Fibroblast of pulmonary artery (primary cell): ENCODE measurements at regions not wholly inside any gene's neighbourhood (a gene's known extent, or its start where the extent isn't known, plus 50 kb on each side); places are given as distances from the start of the nearest gene placed in this dataset.

Experiments
- DNase-seq: peaks from one replicate; pipeline ENCODE4 v3.0.0-alpha.2; 2010; ENCODE audit warnings: low read depth
- H3K4me3 ChIP-seq: replicated peaks from 2 replicates; pipeline ENCODE4 v1.5.1; 2011; ENCODE audit warnings: low read depth, mild to moderate bottlenecking, control low read depth, low read length, moderate library complexity
- TF ChIP-seq, protein P1 (sequence below): IDR thresholded peaks from 2 replicates; pipeline ENCODE4 v1.5.1; 2011; ENCODE audit warnings: mild to moderate bottlenecking, control low read depth, low read length, inconsistent platforms; ENCODE audit errors: missing control alignments

DNA sequence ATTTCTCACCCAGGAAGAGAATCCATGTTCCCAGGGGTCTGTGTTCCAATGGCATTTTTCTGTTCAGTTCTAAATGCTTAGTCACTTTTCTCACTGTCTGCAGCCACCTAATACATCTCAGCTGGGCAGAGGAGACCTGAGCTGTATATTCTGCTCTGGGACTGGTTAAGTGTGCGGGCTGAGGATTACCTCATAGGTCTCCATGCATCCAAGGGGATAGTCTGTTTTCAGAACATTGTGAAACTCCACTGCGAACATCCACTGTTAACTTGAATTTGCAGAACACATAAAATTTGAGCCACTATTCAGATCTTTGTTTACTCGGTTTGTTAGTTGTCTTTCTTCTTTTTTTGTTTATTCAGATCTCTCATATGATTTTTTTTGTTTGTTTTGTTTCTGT is 947.1 kb downstream of the TFAP2A start:
- no peak overlapping the region for H3K4me3 ChIP-seq
- TF ChIP-seq, protein P1, sequence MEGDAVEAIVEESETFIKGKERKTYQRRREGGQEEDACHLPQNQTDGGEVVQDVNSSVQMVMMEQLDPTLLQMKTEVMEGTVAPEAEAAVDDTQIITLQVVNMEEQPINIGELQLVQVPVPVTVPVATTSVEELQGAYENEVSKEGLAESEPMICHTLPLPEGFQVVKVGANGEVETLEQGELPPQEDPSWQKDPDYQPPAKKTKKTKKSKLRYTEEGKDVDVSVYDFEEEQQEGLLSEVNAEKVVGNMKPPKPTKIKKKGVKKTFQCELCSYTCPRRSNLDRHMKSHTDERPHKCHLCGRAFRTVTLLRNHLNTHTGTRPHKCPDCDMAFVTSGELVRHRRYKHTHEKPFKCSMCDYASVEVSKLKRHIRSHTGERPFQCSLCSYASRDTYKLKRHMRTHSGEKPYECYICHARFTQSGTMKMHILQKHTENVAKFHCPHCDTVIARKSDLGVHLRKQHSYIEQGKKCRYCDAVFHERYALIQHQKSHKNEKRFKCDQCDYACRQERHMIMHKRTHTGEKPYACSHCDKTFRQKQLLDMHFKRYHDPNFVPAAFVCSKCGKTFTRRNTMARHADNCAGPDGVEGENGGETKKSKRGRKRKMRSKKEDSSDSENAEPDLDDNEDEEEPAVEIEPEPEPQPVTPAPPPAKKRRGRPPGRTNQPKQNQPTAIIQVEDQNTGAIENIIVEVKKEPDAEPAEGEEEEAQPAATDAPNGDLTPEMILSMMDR = no peak
- peak; percentile 57 for DNase-seq

DNA sequence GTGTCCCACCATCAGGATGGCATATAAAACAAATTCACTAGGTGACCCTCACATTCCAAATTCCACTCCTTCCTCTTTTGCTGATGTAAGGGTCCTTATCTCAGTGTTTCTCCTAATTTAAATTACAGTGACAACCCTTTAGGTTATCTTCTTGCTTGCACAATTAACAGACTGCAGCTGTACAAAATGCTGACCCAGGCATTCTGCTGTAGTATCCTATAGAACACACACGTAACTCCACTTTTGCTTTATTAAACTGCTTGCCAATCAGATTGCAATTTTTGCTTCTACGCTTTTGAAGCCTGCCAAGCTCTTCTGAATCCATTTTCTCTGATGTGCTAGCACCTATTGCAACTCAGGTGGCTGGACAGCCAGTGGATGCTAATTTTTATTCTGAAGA is 950.3 kb downstream of the TFAP2A start:
- no peak for DNase-seq
- TF ChIP-seq, protein P1 = no peak
- H3K4me3 ChIP-seq = no peak overlapping the region

- TF ChIP-seq, protein P1 = no peak
- DNase-seq = peak; percentile 39
- no peak overlapping the region for H3K4me3 ChIP-seq
Observed at GRCh38 chr6:9463311-9463710, 951.6 kb downstream of the TFAP2A start.

DNA sequence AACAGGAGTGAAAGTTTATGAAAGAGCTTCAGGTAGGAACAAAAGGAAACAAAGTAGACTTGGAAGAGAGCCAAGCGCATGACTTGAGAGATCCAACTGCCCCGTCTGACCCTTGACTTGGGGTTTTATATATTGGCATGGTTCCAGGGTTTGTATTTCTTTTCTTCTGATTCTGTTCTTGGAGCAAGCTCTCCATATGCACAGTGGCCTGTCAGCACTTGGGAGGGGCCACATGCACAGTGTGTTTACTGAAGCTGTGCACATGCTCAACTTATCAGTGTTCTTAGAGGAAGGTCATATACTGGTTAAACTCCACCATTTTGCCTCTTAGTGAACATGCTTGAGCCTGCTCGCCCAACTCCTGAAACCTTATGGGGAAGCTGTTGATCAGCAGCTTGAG is 953.7 kb downstream of the TFAP2A start:
- no peak overlapping the region for H3K4me3 ChIP-seq
- DNase-seq = no peak
- TF ChIP-seq, protein P1 = no peak

- TF ChIP-seq, protein P1 = no peak
- H3K4me3 ChIP-seq = no peak overlapping the region
- DNase-seq = no peak
Observed at GRCh38 chr6:9458424-9458823, 956.5 kb downstream of the TFAP2A start.

GRCh38 chr6:9455864-9456658 is 958.8 kb downstream of the TFAP2A start:
- TF ChIP-seq, protein P1 = no peak
- DNase-seq = no peak

More at GRCh38 chr6:9455864-9456658, 958.8 kb downstream of the TFAP2A start:
- H3K4me3 ChIP-seq = no peak overlapping the region
